Gastrocnemius medialis (tissue), 4 donors: ENCODE measurements at regions not wholly inside any gene's neighbourhood (a gene's known extent, or its start where the extent isn't known, plus 50 kb on each side); places are given as distances from the start of the nearest gene placed in this dataset.

Source experiments
- POLR2A ChIP-seq, 2 donors: fragments of 450-650 bp; IDR thresholded peaks; one replicate each; pipeline ENCODE4 v1.6.1; 2017; ENCODE audit warnings: antibody characterized with exemption in 2 of 2, mild to moderate bottlenecking in 2 of 2, moderate library complexity in 2 of 2
- TF ChIP-seq, protein P1 (sequence below), 5 experiments: fragments of 450-650 bp in 3 of 5; fragments of 200-600 bp in 2 of 5; sonication (generic) in 2 of 5; IDR thresholded peaks in 4 of 5; conservative IDR thresholded peaks in 1 of 5; 1 replicate in 4 of 5; 2 replicates in 1 of 5; pipeline ENCODE4 v1.5.1; 2016 to 2019; ENCODE audit warnings: antibody characterized with exemption in 5 of 5, mild to moderate bottlenecking in 3 of 5, moderate library complexity in 3 of 5

DNA sequence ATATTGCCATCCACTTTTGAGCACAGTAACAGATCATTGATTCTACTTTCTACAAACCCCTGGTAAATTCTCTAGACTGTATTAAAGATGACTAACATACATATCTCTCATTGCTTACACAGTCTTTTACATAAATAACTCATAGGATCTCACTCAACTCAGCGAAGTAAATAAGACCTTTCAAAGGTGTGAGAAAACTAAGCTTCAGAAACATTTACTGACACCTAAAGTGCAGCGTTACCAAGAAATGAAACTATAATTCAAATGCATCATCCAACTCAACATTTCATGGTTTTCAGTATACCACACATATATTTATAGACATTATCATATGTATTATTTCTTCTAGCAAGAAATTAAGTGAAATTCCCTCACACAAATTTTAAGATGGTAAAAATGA lies 189.8 kb downstream of the METTL4 start:
- TF ChIP-seq, protein P1, sequence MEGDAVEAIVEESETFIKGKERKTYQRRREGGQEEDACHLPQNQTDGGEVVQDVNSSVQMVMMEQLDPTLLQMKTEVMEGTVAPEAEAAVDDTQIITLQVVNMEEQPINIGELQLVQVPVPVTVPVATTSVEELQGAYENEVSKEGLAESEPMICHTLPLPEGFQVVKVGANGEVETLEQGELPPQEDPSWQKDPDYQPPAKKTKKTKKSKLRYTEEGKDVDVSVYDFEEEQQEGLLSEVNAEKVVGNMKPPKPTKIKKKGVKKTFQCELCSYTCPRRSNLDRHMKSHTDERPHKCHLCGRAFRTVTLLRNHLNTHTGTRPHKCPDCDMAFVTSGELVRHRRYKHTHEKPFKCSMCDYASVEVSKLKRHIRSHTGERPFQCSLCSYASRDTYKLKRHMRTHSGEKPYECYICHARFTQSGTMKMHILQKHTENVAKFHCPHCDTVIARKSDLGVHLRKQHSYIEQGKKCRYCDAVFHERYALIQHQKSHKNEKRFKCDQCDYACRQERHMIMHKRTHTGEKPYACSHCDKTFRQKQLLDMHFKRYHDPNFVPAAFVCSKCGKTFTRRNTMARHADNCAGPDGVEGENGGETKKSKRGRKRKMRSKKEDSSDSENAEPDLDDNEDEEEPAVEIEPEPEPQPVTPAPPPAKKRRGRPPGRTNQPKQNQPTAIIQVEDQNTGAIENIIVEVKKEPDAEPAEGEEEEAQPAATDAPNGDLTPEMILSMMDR (IDR thresholded peaks at IDR 0.05 in 4 of 5, conservative IDR thresholded peaks at IDR 0.05 in 1 of 5), result no peak
- no peak for TF ChIP-seq POLR2A (IDR thresholded peaks at IDR 0.05)
